HepG2 (cell line): ENCODE measurements at regions not wholly inside any gene's neighbourhood (a gene's known extent, or its start where the extent isn't known, plus 50 kb on each side); places are given as distances from the start of the nearest gene placed in this dataset.

Experiments
- ATAC-seq: fragments of 200-7000 bp; cut with Tn5 transposase; 3 replicates; pipeline ENCODE4 v1.9.1; 2020; ENCODE audit warnings: mild to moderate bottlenecking, moderate library complexity
- BruUV-seq: library from RNA; stranded (reverse); fragments of 400-500 nt; replicated peaks from 2 replicates; lab custom pipeline; 2021; lab: Mats Ljungman, UMichigan
- CTCF ChIA-PET: fragments of 300-600 bp; formaldehyde crosslinking; extraction: SDS; loops from one replicate; lab custom pipeline; 2021; ENCODE audit warnings: low total read pairs, inconsistent platforms, low intra/inter-chr PET ratio; lab: Yijun Ruan, JAX
- POLR2A ChIA-PET: fragments of 350-600 bp; sonication (Branson Sonifier 250); formaldehyde crosslinking; loops from one replicate; lab custom pipeline; 2020; ENCODE audit warnings: antibody characterized with exemption, inconsistent platforms; lab: Yijun Ruan, JAX
- DNase-seq: peaks from one replicate; pipeline ENCODE4 v3.0.0-alpha.2; 2015; ENCODE audit warnings: low spot score
- FAIRE-seq: peaks from 3 replicates; lab custom pipeline; 2011; peaks lifted over from hg19 to GRCh38; lab: Jason Lieb, UNC
- H2AFZ ChIP-seq: one replicate; pipeline ENCODE4 v1.6.1; 2011; ENCODE audit warnings: low read length, inconsistent platforms
- H3K27ac ChIP-seq: fragments of 300-600 bp; 3 replicates; pipeline ENCODE4 v1.8.0; 2011; ENCODE audit warnings: mixed run types, mild to moderate bottlenecking, mixed read lengths, low read length, inconsistent platforms; ENCODE audit not compliant: insufficient read depth; ENCODE audit errors: extremely low read length
- H3K27me3 ChIP-seq, 2 experiments: fragments of 200-600 bp in 1 of 2; 2 replicates in 1 of 2; 3 replicates in 1 of 2; pipeline versions ENCODE4 v1.6.0 to v1.8.0; 2011; ENCODE audit warnings: low read length in 2 of 2, mild to moderate bottlenecking in 2 of 2, moderate library complexity in 2 of 2, inconsistent platforms in 1 of 2; ENCODE audit not compliant: insufficient read depth in 2 of 2, control insufficient read depth in 1 of 2
- H3K36me3 ChIP-seq, 2 experiments: fragments of 200-600 bp in 1 of 2; replicated peaks in 1 of 2; 2 replicates in 1 of 2; 3 replicates in 1 of 2; pipeline versions ENCODE4 v1.5.1 to v1.8.0; 2011; ENCODE audit warnings: low read length in 2 of 2, inconsistent platforms in 1 of 2; ENCODE audit not compliant: insufficient read depth in 2 of 2, control insufficient read depth in 1 of 2
- H3K4me1 ChIP-seq: 2 replicates; pipeline ENCODE4 v1.5.1; 2012; ENCODE audit warnings: low read length, inconsistent platforms; ENCODE audit not compliant: insufficient read depth
- H3K4me2 ChIP-seq: 2 replicates; pipeline ENCODE4 v1.6.0; 2011; ENCODE audit warnings: low read depth, low read length, inconsistent platforms
- H3K4me3 ChIP-seq, 3 experiments: fragments of 200-600 bp in 1 of 3; sonication (generic), shearing (Covaris generic) in 1 of 3; replicated peaks in 1 of 3; 2 replicates each; pipeline ENCODE4 v1.5.1; 2011 to 2016; ENCODE audit warnings: low read length in 3 of 3, inconsistent platforms in 2 of 3, low read depth in 2 of 3, mild to moderate bottlenecking in 2 of 3, control low read depth in 1 of 3, mixed read lengths in 1 of 3; ENCODE audit not compliant: insufficient read depth in 1 of 3
- H3K79me2 ChIP-seq: one replicate; pipeline ENCODE4 v1.6.1; 2011; ENCODE audit warnings: low read length, inconsistent platforms; ENCODE audit not compliant: insufficient read depth
- H3K9ac ChIP-seq: 2 replicates; pipeline ENCODE4 v1.6.0; 2011; ENCODE audit warnings: mild to moderate bottlenecking, low read depth, low read length, inconsistent platforms; ENCODE audit not compliant: insufficient read depth
- H3K9me3 ChIP-seq: 2 replicates; pipeline ENCODE4 v1.5.1; 2012; ENCODE audit warnings: mild to moderate bottlenecking, low read length
- H4K20me1 ChIP-seq: 2 replicates; pipeline ENCODE4 v1.6.0; 2011; ENCODE audit warnings: inconsistent platforms, mild to moderate bottlenecking, low read length, moderate library complexity; ENCODE audit not compliant: insufficient read depth
- ARNT ChIP-seq: fragments of 450-650 bp; IDR thresholded peaks from 2 replicates; pipeline ENCODE4 v1.6.1; 2017
- ATM ChIP-seq: fragments of 450-650 bp; IDR thresholded peaks from 2 replicates; pipeline ENCODE4 v1.7.1; 2017; ENCODE audit warnings: mild to moderate bottlenecking, borderline replicate concordance
- CENPX ChIP-seq: sonication (generic); formaldehyde crosslinking; IDR thresholded peaks from 2 replicates; pipeline ENCODE4 v1.9.0; 2021; ENCODE audit warnings: mild to moderate bottlenecking, missing genetic modification reagents, moderate library complexity
- FOXM1 ChIP-seq: sonication (generic); formaldehyde crosslinking; IDR thresholded peaks from 2 replicates; pipeline ENCODE4 v1.5.0; 2020; ENCODE audit warnings: missing genetic modification reagents
- SMAD3 ChIP-seq: sonication (generic); formaldehyde crosslinking; IDR thresholded peaks from 2 replicates; pipeline ENCODE4 v1.4.0; 2020; ENCODE audit warnings: missing genetic modification reagents
- ZBTB38 ChIP-seq: sonication (generic); formaldehyde crosslinking; IDR thresholded peaks from 2 replicates; pipeline ENCODE4 v1.5.1; 2020; ENCODE audit warnings: mild to moderate bottlenecking, missing genetic modification reagents
- ZNF703 ChIP-seq: sonication (generic); formaldehyde crosslinking; IDR thresholded peaks from 2 replicates; pipeline ENCODE4 v1.5.1; 2020; ENCODE audit warnings: missing genetic modification reagents, mild to moderate bottlenecking, moderate library complexity, borderline replicate concordance
- ZSCAN22 ChIP-seq: sonication (generic); formaldehyde crosslinking; IDR thresholded peaks from 2 replicates; pipeline ENCODE4 v1.4.0; 2020; ENCODE audit warnings: mild to moderate bottlenecking, missing genetic modification reagents
- WGBS: methylation state at CpG from one replicate; pipeline ENCODE4 v1.1.6; 2017; ENCODE audit warnings: low lambda C conversion rate; 5-methylcytosine and 5-hydroxymethylcytosine counted together
- in situ Hi-C: cut with HindIII; loops from 2 replicates; pipeline ENCODE4 v1.10.0; 2017; ENCODE audit warnings: low pct_unique_long_range_greater_than_20kb; ENCODE audit not compliant: extremely low pct_ligation_motif_present
- intact Hi-C: fragments of 100-400 bp; cut with micrococcal nuclease; formaldehyde crosslinking; loops from one replicate; pipeline ENCODE4 v1.10.0; 2022; ENCODE audit not compliant: unreplicated experiment
- TF ChIP-seq, protein P1 (sequence below): sonication (generic); formaldehyde crosslinking; IDR thresholded peaks from 2 replicates; pipeline ENCODE4 v1.4.0; 2020; ENCODE audit warnings: missing genetic modification reagents
- TF ChIP-seq, protein P2 (sequence below): sonication (generic); formaldehyde crosslinking; IDR thresholded peaks from 2 replicates; pipeline ENCODE4 v1.8.0; 2022; ENCODE audit warnings: missing genetic modification reagents, mild to moderate bottlenecking, moderate library complexity, borderline replicate concordance

DNA sequence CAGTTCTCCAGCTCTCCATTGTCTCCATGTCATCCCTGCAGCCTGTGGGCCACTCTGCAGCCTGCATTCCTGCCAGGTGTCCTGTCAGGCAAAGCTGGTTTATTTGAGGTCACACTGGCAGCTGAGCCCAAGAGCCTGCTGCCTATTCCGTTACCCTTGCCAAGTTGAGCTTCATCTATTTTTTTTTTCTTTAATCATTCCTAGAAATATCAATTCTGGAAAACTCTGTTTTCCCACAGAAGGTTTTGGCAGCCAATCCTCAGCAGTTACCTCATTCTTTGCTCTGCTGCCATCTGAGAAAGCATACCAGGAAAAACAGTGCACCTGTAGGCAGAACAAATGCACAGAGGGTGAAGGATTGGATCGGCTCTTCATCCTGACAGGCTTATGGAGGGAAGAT is 411.0 kb upstream of the ACVR2A start:
- no peaks in the 10 kb centered on the region for H3K36me3 ChIP-seq
- H3K4me1 ChIP-seq: no peaks in the 10 kb centered on the region; the same call in 1 of the 2 replicates
- H3K4me2 ChIP-seq: no peak overlapping the region
- ChIA-PET POLR2A (no interaction called here), CTCF (no interaction called here)
- intact Hi-C loops (no loop called here), in situ Hi-C loops (no loop called here)
- no peak for DNase-seq
- no peak overlapping the region for H2AFZ ChIP-seq
- no peak overlapping the region for H3K9ac ChIP-seq
- no peak for ATAC-seq
- no peak for TF ChIP-seq SMAD3 (CRISPR knock-in tag)
- TF ChIP-seq ZBTB38 (CRISPR knock-in tag): no peak
- TF ChIP-seq ZSCAN22 (CRISPR knock-in tag): no peak
- no peak for TF ChIP-seq ATM
- TF ChIP-seq ZNF703 (CRISPR knock-in tag): no peak
- no peak for TF ChIP-seq ARNT
- TF ChIP-seq, protein P1, sequence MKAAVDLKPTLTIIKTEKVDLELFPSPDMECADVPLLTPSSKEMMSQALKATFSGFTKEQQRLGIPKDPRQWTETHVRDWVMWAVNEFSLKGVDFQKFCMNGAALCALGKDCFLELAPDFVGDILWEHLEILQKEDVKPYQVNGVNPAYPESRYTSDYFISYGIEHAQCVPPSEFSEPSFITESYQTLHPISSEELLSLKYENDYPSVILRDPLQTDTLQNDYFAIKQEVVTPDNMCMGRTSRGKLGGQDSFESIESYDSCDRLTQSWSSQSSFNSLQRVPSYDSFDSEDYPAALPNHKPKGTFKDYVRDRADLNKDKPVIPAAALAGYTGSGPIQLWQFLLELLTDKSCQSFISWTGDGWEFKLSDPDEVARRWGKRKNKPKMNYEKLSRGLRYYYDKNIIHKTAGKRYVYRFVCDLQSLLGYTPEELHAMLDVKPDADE (CRISPR knock-in tag): no peak
- no peak for TF ChIP-seq CENPX
- TF ChIP-seq FOXM1 (CRISPR knock-in tag): no peak
- TF ChIP-seq, protein P2, sequence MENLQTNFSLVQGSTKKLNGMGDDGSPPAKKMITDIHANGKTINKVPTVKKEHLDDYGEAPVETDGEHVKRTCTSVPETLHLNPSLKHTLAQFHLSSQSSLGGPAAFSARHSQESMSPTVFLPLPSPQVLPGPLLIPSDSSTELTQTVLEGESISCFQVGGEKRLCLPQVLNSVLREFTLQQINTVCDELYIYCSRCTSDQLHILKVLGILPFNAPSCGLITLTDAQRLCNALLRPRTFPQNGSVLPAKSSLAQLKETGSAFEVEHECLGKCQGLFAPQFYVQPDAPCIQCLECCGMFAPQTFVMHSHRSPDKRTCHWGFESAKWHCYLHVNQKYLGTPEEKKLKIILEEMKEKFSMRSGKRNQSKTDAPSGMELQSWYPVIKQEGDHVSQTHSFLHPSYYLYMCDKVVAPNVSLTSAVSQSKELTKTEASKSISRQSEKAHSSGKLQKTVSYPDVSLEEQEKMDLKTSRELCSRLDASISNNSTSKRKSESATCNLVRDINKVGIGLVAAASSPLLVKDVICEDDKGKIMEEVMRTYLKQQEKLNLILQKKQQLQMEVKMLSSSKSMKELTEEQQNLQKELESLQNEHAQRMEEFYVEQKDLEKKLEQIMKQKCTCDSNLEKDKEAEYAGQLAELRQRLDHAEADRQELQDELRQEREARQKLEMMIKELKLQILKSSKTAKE (CRISPR knock-in tag): no peak
- H3K4me3 ChIP-seq: no peak overlapping the region
- no peak overlapping the region for H3K27ac ChIP-seq
- no TSS peak for BruUV-seq
- no peaks in the 10 kb centered on the region for H3K79me2 ChIP-seq
- no peaks in the 10 kb centered on the region for H3K9me3 ChIP-seq
- WGBS: 26% methylated on average over 2 of the region's 2 CpGs
- FAIRE-seq: no peak
- no peaks in the 10 kb centered on the region; a peak in 1 of 5 replicates for H3K27me3 ChIP-seq
- no peaks in the 10 kb centered on the region for H4K20me1 ChIP-seq
